Left forelimb (tissue), 1 donor: ENCODE measurements at regions not wholly inside any gene's neighbourhood (a gene's known extent, or its start where the extent isn't known, plus 50 kb on each side); places are given as distances from the start of the nearest gene placed in this dataset.

Experiments used
- DNase-seq: peaks from one replicate; pipeline ENCODE4 v3.0.0-alpha.2; 2018; ENCODE audit warnings: low spot score

- DNase-seq, result no peak
These were observed 538.5 kb downstream of the BCOR start for GRCh38 chrX:39559229-39559628.

GRCh38 chrX:39560271-39560670, 537.5 kb downstream of the BCOR start:
- DNase-seq, result no peak

GRCh38 chrX:39563178-39563577, 534.6 kb downstream of the BCOR start:
- no peak for DNase-seq

- no peak for DNase-seq
These were observed 533.0 kb downstream of the BCOR start for GRCh38 chrX:39564751-39565150.

GRCh38 chrX:39574178-39574577, 523.6 kb downstream of the BCOR start:
- no peak for DNase-seq

- DNase-seq, result no peak
These were observed 521.5 kb downstream of the BCOR start for GRCh38 chrX:39576041-39576872.

GRCh38 chrX:39577206-39577984, 520.4 kb downstream of the BCOR start:
- DNase-seq, result no peak

GRCh38 chrX:39577985-39578869, 519.5 kb downstream of the BCOR start:
- peak; percentile 63 for DNase-seq

- DNase-seq, result no peak
These were observed 517.7 kb downstream of the BCOR start for GRCh38 chrX:39580043-39580442.

- no peak for DNase-seq
These were observed 516.3 kb downstream of the BCOR start for GRCh38 chrX:39581411-39581810.

GRCh38 chrX:39582091-39582490, 515.7 kb downstream of the BCOR start:
- DNase-seq, result no peak

GRCh38 chrX:39582976-39583375, 514.8 kb downstream of the BCOR start:
- DNase-seq, result no peak

GRCh38 chrX:39585808-39586207, 511.9 kb downstream of the BCOR start:
- DNase-seq, result no peak

- DNase-seq, result no peak
These were observed 511.4 kb downstream of the BCOR start for GRCh38 chrX:39586359-39586758.

GRCh38 chrX:39591099-39591498, 506.7 kb downstream of the BCOR start:
- DNase-seq, result no peak

GRCh38 chrX:39592776-39593175, 505.0 kb downstream of the BCOR start:
- DNase-seq, result no peak

- no peak for DNase-seq
These were observed 501.8 kb downstream of the BCOR start for GRCh38 chrX:39595977-39596376.

GRCh38 chrX:39596437-39596836, 501.3 kb downstream of the BCOR start:
- no peak for DNase-seq

- DNase-seq, result no peak
These were observed 498.4 kb downstream of the BCOR start for GRCh38 chrX:39599339-39599738.

- no peak for DNase-seq
These were observed 497.5 kb downstream of the BCOR start for GRCh38 chrX:39600222-39600621.

- DNase-seq, result no peak
These were observed 496.3 kb downstream of the BCOR start for GRCh38 chrX:39601231-39602177.
